Sigmoid colon (tissue), 4 donors: ENCODE measurements at regions not wholly inside any gene's neighbourhood (a gene's known extent, or its start where the extent isn't known, plus 50 kb on each side); places are given as distances from the start of the nearest gene placed in this dataset.

Source experiments
- CTCF ChIP-seq, 4 experiments: fragments of 450-650 bp in 3 of 4; fragments of 200-600 bp in 1 of 4; IDR thresholded peaks; one replicate each; pipeline ENCODE4 v1.5.1; 2016 to 2019; ENCODE audit warnings: antibody characterized with exemption in 4 of 4, mild to moderate bottlenecking in 3 of 4, moderate library complexity in 2 of 4
- EP300 ChIP-seq, 4 donors: sonication (generic); formaldehyde crosslinking; IDR thresholded peaks; one replicate each; pipeline ENCODE4 v1.6.1; 2017; ENCODE audit warnings: antibody characterized with exemption in 4 of 4
- POLR2AphosphoS5 ChIP-seq, 4 donors: sonication (generic); formaldehyde crosslinking; IDR thresholded peaks; one replicate each; pipeline ENCODE4 v1.6.1; 2017; ENCODE audit warnings: antibody characterized with exemption in 4 of 4

- TF ChIP-seq EP300 (IDR thresholded peaks at IDR 0.05): no peak
- TF ChIP-seq CTCF (IDR thresholded peaks at IDR 0.05): no peak
- no peak for TF ChIP-seq POLR2AphosphoS5 (IDR thresholded peaks at IDR 0.05)
These were observed 276.5 kb downstream of the PLPP3 start for GRCh38 chr1:56302878-56303277.
